Stimulated activated CD8-positive, alpha-beta memory T cell treated with anti-CD3 and anti-CD28 coated beads, Interleukin-12 subunit alpha, Interleukin-12 subunit beta, amount 100 ng/mL, for 4 hours (primary cell): ENCODE measurements at regions not wholly inside any gene's neighbourhood (a gene's known extent, or its start where the extent isn't known, plus 50 kb on each side); places are given as distances from the start of the nearest gene placed in this dataset.
"Not testable (repeated sequence)": the region's sequence is repeated elsewhere in the genome, so short reads cannot be mapped to it uniquely, and the experiment has no call there.

ENCODE experiments used
- DNase-seq: peaks from one replicate; pipeline ENCODE4 v3.0.0-alpha.2; 2020; ENCODE audit warnings: low read depth

DNA sequence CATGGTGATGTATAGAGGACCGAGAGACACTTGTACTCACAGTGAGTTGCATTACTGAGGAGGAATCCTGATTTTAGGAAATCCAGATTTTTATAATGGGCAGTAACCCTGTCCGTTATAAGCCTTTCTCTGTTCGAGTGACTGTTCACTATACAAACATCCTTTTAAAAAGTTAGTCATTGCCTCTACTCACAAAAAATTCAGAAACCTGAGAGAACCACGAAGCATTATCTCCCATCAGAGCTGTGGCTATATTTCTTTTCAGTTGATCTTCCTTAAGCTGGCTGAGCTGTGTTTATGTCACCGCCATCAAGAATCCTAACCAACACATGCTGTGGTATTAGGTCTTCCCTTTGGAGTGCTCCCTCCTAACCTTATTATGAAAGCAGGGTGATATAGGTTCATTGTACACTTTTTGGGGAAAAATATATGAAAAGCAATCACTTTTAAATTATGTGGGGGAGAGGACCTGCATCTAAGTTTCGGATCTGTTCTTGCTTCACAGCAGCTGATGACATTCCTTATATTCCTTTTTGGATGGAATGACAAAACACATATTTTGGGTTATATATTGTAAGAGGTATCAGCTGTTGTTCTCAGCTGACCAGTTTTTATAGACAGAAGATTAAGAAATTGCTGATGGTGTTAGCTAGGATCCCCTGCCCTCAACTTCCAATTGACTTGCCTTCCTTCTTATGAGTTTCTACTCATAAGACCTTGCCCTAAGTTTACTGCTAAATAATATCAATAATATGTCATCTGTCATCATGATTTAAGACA is 465.9 kb upstream of the RASGRP1 start:
- no peak for DNase-seq

DNA sequence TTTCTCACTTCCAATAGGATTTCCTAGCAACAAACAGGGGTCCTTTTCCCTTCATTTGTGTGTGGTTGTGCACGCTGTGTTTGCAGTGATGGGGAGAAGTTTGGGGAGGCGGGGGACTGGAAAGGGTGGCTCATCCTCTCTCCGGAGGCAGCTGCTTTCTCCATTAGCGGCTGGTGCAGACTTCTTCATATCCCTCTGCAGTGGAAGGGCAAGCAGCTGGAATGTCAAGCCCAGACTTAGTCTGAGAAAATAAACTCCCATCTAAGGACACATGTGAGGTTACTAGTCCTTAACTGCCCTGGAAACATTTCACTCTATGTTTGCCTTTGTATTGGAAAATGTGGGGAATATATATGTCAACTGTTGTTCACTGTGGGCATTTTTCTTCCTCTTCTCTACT is 467.0 kb upstream of the RASGRP1 start:
- DNase-seq: no peak

DNA sequence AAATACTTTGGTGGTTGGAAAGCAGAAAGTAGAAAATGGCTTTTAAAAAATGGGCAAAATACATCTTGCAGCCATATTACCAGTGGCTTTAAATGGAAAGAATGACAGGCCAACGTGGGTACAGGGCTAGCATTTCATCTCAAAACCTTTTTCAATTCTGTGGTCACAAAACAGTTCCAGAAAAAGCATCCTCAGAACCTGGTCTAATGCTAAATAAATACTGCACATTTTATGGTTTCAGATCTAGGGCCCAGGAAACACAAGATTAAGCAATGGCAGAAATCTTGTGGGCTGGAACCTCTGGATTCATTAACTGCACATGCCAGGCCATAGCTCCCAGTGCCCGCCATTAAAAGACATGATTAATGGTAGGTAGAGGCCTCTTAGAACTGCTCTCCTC is 470.2 kb upstream of the RASGRP1 start:
- DNase-seq: no peak

DNA sequence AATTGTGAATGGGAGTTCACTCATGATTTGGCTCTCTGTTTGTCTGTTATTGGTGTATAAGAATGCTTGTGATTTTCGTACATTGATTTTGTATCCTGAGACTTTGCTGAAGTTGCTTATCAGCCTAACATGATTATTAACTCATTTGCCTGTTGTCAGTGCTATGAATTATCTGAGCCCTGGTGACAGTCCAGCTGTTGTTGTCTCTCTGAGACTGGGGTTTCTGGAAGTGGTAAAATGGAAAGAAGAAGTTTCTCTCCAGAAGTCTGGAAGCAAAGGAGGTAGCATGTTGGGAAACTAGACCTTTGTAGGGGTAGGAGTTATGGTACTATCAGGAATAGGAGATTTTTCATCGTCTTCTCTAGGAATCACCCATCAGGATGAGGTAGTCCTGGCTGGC is 473.0 kb upstream of the RASGRP1 start:
- not testable (repeated sequence) for DNase-seq

DNA sequence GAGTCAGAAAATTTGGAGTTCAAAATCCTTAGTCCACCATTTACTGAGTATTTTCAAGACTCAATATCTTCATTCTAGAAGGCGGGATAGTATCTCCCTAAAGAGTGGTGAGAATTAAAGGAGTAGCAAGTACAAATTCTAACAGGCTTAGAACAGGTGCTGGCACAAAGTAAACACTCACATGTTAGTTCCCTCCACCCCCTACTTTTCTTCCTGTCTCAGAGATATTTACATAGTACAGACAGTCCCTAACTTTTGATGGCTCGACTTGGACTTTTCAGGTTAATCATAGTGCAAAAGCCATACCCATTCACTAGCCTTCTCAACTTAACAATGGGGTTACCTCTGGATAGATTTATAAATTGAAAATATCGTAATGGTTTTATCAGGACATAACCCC is 476.2 kb upstream of the RASGRP1 start:
- no peak for DNase-seq

DNA sequence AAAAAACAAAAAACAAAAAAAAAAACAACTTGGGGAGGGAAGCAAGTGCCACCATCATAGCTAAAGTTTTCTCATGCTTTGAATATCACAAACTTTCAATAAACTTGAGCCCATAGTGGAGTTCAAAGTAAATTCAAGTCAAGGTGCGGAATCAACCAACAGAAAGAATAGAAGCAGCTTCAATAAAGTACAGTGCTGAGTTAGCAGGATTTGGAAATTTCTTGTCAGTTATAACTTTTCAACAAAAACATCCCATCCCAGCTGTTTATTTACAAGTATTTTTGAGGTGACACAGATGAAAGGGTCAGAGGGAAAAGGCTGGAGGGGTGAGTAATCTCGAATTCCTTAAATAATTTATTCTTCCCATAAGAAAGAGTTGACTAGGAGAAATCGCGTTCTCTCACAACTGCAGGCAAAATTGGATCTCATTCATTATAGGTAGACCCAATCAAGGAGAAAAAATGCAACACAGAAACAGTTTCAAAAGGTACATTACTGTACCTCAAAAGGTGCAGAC is 477.4 kb upstream of the RASGRP1 start:
- no peak for DNase-seq

DNA sequence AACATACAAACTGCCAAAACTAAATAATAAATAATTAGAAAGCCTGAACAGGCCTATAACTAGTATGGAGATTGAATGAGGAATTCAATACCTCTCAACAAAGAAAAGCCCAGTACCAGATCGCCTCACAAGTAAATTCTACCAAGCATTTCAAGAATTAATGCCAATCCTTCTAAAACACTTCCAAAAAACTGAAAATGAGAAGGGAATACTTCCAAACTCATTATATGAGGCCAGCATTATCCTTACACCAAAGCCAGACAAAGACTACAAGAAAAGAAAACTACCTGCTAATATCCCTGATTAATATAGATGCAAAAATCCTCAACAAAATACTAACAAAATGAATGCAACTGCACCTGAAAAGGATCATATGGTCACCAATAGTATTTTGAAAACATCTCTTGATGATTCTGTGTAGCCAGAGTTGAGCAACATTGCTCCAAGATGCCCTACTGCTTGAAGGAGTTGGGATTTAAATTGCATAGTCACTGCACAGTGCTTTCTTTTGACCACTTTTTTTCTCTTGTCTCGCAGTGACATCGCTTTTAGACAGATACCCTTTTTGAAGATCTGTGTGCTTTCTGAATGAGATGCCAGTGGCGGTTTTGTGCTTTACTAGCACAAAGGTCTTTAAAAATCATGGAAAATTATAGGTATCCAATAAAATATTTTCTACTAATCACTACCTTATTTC is 487.2 kb upstream of the RASGRP1 start:
- no peak for DNase-seq

DNA sequence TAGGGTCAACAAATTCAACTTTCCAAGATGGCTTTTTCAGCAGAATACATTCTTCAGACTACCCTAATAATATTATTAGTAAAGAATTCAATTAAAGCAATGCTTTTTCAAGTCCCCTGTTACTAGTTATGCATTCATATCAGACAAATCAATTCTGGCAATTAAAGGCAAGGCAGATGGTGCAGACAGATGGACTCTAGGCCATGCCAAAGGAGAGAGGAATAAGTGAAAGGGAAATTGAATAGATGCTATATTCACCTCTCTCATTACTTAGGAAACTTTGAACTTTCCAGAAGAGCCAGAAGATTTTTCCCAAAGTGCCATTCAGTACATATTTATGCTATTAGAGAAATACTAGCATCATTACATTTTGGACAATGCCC is 487.7 kb upstream of the RASGRP1 start:
- no peak for DNase-seq

DNA sequence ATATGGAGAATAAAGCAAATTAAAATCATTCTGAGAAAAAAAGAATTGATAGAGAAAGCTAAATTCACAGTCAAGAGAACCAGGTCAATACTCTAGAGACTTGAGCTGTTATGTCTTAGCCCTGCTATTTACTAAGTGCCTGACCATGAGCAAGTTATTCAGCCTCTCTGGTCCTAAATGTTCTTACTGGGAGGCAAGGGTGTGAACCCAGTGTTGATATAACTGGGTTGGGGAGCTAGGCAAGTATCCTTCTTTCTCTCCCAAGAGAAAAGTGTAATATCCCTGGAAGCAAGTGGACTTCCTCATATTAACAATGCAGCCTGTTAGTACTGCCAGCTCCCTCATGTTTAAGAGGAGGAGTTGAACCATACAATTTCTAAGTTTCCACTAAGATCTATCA is 488.9 kb upstream of the RASGRP1 start:
- no peak for DNase-seq

DNA sequence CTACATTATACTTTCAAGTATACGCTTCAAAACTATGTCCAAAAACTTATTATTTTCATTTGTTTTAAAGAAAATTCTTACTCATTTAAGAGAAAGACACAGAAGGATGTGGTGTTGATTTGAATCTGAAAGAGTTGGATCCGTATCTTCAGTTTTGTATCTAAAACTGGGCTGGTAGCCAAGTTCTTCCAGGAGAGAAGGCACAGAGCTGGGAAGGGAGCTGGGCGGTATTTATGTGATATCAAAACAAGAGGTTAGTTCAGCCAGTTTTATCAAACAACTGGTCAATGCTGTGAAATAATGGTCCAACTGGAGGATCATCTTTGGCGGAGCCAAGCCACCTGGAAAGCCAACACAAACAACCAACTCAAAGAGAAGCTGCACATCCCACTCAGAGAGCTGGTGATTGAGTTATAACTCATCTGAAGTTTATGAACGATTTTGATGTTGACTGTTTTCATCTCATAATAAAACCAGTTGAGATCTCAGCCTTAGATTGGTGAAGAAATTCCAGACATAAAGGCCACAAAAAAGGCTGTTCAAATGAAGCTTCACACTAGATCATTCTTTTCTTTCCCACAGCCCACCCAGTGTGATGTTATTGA is 489.6 kb upstream of the RASGRP1 start:
- DNase-seq: no peak

DNA sequence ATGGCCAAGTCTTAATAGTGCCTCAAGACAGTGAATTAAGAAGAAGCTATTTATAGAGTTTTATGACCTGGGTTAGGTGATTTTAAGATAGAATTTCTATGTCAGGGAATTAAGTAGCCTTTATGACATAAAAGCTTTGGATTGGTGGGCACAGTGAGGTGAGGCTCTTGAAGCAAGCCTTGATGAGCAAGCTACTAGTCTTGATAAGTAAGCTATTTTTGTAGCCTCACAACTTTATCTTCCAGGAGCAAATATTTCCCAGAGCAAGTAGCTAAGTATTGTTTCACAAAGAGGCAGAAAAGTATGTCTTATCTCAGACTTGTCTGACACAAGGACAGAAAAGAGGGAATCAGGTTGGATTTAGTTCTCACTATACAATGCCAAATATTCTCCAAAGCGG is 491.7 kb upstream of the RASGRP1 start:
- DNase-seq: no peak

DNA sequence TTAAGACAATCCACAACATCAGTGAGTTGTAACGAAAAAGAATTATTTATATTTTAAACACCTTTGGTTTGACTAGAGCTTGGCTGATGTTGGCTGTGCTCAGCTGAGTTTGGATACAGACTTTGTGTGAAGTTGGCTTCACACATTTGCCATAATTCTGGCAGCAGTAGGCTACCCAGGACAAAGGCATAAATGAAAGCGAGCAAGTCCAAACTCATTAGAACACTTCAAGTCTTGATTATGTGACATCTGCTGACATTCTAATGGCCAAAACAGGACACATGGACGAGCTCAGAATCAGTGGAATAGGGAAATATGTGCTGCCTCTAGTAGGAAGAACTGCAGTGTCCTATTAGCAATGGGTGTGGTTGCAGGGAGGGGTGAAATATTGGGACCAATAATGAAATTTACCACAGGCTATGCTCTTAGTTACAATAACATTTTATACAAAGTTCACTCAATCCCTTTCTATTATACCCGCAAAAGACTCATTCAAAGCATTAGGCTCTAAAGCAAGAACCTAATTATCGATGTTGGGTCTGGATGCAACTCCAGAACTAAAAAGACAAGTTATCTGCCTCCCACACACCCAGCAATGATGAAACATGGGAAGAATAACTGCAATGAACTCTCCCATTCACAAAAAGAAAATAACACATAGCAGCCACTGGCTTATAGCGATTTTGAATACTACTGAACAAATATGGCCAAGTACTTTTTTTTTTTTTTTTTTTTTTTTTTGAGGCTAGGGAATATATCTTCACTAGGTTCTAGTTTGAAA is 493.9 kb upstream of the RASGRP1 start:
- no peak for DNase-seq

DNA sequence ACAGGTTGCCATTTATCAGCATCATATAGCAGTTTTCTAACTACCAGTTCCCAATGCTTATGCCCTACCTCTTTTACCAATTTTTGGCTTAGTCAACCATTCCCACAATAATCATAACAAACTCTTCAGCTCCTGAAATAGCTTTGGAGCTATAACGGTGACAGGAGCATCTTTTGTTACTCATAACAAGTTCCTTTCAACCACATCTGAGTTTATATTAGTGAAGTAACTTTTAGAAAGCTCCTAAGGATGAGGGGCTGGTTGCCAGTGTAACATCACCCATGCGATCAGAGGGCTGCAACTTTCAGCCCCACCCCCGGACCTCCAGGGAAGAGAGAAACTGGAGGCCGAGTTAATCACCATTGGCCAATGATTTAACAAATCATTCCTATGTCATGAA is 495.3 kb upstream of the RASGRP1 start:
- no peak for DNase-seq

DNA sequence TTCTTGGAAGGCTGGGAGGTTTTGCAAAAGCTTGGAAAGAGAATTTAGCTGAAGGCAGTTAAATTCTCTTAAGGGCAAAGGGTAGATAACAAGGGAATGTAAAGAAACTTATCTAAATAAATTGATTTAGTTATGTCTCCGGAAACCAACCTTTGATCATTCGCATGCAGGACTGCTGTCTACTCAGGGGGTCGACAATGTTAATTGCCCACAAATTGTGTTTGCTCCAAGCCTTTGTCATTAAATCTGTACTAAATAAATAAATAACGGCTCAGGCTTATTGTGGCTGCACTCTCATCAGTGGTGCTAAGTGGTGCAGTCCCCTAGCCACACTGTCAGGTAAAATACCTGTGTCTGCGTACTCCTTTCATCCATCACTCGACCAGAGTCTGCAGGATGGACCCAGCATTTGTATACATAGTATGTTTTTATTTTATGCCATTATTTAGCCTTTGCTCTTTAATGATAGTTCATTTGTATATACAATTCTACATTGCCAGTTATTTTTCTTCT is 497.4 kb upstream of the RASGRP1 start:
- DNase-seq: no peak

DNA sequence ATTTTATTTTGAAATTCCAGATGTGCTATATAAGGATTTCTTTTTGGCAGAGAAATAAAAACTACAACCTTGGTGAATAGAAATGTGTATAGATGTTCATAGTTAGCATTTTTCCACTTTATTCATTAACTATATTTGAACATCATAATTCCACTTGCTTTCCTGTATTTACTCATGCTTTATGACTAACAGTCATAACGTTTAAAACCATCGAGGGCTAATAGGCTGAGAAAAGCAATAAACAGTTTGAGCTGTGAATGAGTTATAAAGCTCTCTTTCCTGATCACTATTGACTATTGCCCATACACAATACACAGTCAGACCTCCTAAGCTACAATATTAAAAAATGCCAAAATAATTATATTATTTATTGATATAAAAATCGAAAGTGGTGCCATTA is 502.1 kb upstream of the RASGRP1 start:
- DNase-seq: no peak

DNA sequence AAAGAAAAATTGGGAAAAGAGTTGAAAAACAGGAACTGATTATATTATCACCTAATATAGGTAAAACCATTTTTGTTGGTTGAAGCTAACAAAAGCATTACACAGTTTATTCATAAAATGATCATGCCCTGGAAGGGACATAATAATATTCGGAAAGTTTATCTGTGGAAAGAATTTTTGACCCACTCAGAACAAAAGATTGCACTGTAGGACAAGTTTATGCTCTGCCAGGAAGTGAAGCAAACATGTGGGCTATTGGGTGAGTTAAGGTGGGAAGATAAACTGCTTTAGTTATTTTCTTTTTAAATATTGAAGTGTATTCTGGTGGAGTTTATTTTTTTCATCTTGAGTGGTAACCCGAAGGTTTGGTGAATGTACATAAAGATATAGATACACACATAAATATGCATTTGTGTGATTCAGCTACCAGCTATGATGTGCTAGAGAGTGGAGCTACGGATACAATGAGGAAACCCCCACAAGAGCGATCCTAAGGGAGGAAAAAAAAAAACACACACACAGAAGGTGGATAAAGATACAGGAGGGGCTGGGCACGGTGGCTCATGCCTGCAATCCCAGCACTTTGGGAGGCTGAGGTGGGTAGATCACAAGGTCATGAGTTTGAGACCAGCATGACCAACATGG is 506.4 kb upstream of the THBS1 start:
- no peak for DNase-seq

DNA sequence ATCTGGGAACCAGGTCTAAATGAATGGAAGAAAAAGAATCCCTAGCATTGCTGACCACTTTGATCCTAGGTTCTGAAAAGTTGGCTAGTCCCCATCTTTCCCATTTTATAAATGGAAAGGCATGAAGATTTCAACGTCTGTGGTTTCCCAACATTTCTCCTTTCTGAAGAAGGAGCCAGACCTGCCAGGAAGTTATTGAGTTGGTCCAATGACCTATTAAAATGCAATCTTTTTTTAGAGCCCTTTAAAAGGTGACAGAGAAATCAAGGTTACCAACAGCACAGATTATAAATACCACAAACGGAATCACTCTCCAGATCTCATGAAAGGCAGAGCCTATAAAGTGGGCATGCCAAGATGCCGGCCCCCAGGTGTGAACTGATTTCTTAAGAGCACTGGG is 505.6 kb upstream of the THBS1 start:
- DNase-seq: no peak

DNA sequence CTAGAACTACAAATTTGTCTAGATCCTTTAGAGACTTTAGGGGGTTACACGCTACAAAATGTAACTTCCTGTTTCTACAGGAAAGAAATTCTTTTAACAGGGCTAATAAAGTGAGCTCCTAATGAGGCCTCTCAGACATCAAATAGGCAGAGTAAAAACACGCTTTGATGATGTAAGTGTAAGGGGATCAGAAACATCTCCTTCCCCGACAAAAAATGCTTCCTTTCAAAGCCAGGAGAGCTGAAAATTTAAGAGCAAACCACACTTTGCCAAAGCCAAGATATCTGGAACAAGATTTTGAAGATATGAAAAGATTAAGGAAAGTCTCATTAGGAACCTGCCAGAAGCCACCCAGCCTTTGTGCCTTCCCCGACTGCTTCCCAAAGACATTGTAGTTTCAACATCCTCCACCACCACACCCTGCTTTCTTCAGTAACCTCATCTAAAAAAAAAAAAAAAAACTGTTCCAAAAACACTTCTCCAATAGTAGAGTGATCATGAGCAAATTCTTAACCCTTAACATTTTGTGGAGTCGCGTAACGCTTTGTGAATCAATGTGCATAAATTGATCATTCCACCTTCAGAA is 505.0 kb upstream of the THBS1 start:
- DNase-seq: no peak

DNA sequence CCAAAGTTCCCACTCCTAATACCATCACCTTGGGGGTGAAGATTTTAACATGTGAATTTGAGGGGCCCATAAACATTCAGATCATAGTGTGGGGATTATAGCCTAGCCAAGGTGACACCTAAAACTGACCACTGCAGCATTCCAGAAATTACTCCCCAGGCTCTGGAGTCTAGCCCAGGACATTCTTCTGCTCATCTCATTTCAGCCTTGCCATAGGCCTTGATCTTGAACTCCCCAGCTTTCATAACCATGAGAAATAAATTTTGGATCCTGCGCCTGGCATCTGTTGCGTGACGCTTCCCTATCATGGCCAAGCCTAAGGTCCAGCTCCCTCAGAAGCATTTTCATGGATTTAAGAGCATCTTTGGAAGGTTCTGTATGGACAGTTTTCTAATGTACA is 502.9 kb upstream of the THBS1 start:
- no peak for DNase-seq

DNA sequence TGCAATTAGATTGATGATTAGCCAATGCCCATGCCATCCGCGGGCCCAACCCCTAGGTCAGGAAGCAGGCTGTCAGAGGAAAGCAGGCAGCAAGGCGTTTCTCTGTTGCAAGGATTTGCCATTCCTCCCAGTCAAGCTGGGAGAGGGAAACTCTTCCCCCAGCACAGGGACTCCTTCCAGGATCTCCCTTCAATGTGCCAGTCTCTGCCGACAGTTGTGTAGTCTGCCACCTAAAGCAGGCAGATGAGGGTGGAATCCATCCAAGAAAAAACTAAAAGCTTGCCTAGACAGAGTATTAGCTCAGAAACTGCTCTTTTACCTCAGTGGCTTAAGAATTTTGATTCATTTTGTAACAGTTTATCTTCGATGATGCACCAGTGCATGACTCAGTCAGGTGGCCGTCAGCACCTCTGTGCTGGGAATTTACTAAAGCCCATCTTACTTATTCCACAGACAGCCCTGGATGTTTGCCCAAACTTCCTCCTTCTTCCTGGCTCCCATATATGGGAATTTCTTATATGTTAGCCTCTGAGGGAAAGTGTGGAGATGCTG is 501.5 kb upstream of the THBS1 start:
- no peak for DNase-seq

DNA sequence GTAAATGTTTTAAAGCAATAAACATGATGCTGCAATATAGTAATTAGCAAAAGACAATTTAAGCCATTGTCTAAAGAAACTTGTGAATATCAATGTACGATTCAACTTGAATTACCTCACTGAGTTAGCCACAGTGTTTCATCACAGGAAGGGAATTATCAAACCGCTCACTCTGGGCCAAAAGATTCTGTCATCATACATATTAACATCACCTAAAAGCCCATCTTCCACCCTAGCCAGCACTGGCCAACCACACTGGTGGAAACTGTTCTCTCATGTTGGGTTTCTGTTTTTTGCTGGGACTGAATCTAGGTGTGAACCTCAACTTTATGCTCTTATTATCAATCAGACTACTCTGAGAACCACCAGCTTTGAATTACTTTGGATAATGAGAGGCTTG is 497.7 kb upstream of the THBS1 start:
- DNase-seq: no peak
